AG04450 (cell line): ENCODE measurements at regions not wholly inside any gene's neighbourhood (a gene's known extent, or its start where the extent isn't known, plus 50 kb on each side); places are given as distances from the start of the nearest gene placed in this dataset.

ENCODE experiments used
- CTCF ChIA-PET: fragments of 300-600, 350-600 bp; formaldehyde crosslinking; extraction: SDS; loops from one replicate; lab custom pipeline; 2022; ENCODE audit warnings: antibody characterized with exemption, inconsistent platforms; lab: Charles Lee
- POLR2A ChIA-PET: fragments of 350-600 bp; formaldehyde crosslinking; extraction: SDS; loops from one replicate; lab custom pipeline; 2021; ENCODE audit warnings: antibody characterized with exemption, inconsistent platforms; lab: Yijun Ruan, JAX
- DNase-seq: peaks from one replicate; pipeline ENCODE4 v3.0.0-alpha.2; 2011; ENCODE audit warnings: low read depth, low spot score
- H3K27ac ChIP-seq: one replicate; pipeline ENCODE4 v1.5.1; 2012; ENCODE audit warnings: low read depth, low read length, control low read depth
- H3K27me3 ChIP-seq: one replicate; pipeline ENCODE4 v1.6.0; 2012; ENCODE audit warnings: low read length; ENCODE audit not compliant: control insufficient read depth, insufficient read depth
- H3K4me3 ChIP-seq: 2 replicates; pipeline ENCODE4 v1.5.1; 2011; ENCODE audit warnings: mild to moderate bottlenecking, low read depth, low read length, control low read depth
- H3K9me3 ChIP-seq: 2 replicates; pipeline ENCODE4 v1.5.1; 2012; ENCODE audit warnings: low read length; ENCODE audit not compliant: control insufficient read depth, insufficient read depth
- CTCF ChIP-seq: IDR thresholded peaks from 2 replicates; pipeline ENCODE4 v1.5.1; 2011; ENCODE audit warnings: low read depth, low read length, control low read depth, inconsistent platforms

- Histone ChIP-seq H3K9me3 (no peaks in the 10 kb centered on the region), H3K4me3 (no peak overlapping the region), H3K27me3 (no peaks in the 10 kb centered on the region), H3K27ac (no peak overlapping the region)
- ChIA-PET POLR2A (no interaction called here), CTCF (interaction anchor here (1.4 kb wide), 1 partner anchor 173 kb away, joined by 3 read pairs; no protein-coding TSS in a partner anchor)
- DNase-seq = no peak
- no peak for TF ChIP-seq CTCF
These were observed 102.9 kb downstream of the CDC42EP3 start for GRCh38 chr2:37568565-37568964.

GRCh38 chr2:37569131-37569823, 102.2 kb downstream of the CDC42EP3 start:
- Histone ChIP-seq H3K27ac (no peak overlapping the region), H3K27me3 (no peaks in the 10 kb centered on the region), H3K4me3 (no peak overlapping the region), H3K9me3 (no peaks in the 10 kb centered on the region)
- TF ChIP-seq CTCF = no peak
- ChIA-PET POLR2A (no interaction called here), CTCF (interaction anchor here (1.4 kb wide), 1 partner anchor 173 kb away, joined by 3 read pairs; no protein-coding TSS in a partner anchor)
- DNase-seq = no peak

GRCh38 chr2:37569986-37570679, 101.3 kb downstream of the CDC42EP3 start:
- ChIA-PET CTCF (interaction anchor here (1.6 kb wide), 1 partner anchor 307 kb away, joined by 4 read pairs; no protein-coding TSS in a partner anchor), POLR2A (interaction anchor here (0.6 kb wide), 1 partner anchor 18 kb away, joined by 5 read pairs; no protein-coding TSS in a partner anchor)
- Histone ChIP-seq H3K27me3 (no peaks in the 10 kb centered on the region), H3K9me3 (no peaks in the 10 kb centered on the region), H3K4me3 (no peak overlapping the region), H3K27ac (no peak overlapping the region)
- no peak for TF ChIP-seq CTCF
- no peak for DNase-seq

GRCh38 chr2:37570773-37571586, 100.5 kb downstream of the CDC42EP3 start:
- TF ChIP-seq CTCF = no peak
- Histone ChIP-seq H3K27me3 (no peaks in the 10 kb centered on the region), H3K27ac (peak overlapping the region; percentile 32), H3K4me3 (no peak overlapping the region), H3K9me3 (no peaks in the 10 kb centered on the region)
- ChIA-PET POLR2A (interaction anchor here (1.2 kb wide), 1 partner anchor 19 kb away, joined by 5 read pairs; no protein-coding TSS in a partner anchor), CTCF (interaction anchor here (0.8 to 1.6 kb wide), 2 partner anchors 154 to 306 kb away, joined by 3 to 4 read pairs; no protein-coding TSS in a partner anchor)
- DNase-seq = no peak
